ENCODE measurements at regions not wholly inside any gene's neighbourhood (a gene's known extent, or its start where the extent isn't known, plus 50 kb on each side); places are given as distances from the start of the nearest gene placed in this dataset.

- TF ChIP-seq CTCF (IDR thresholded peaks at IDR 0.05): peak in 1 of 7 experiments; percentile 6
- TF ChIP-seq POLR2A (IDR thresholded peaks at IDR 0.05): no peak
Measured at GRCh38 chr5:167261309-167262100, 1029.9 kb upstream of the WWC1 start.
